ENCODE measurements at regions not wholly inside any gene's neighbourhood (a gene's known extent, or its start where the extent isn't known, plus 50 kb on each side); places are given as distances from the start of the nearest gene placed in this dataset.

GRCh38 chr2:173431191-173431590 lies 76.5 kb downstream of the CDCA7 start:
- no peak for TF ChIP-seq CTCF (IDR thresholded peaks at IDR 0.05)
- no peak for TF ChIP-seq POLR2A (IDR thresholded peaks at IDR 0.05)

Measured in right lobe of liver (tissue), 4 donors.